ENCODE measurements at regions not wholly inside any gene's neighbourhood (a gene's known extent, or its start where the extent isn't known, plus 50 kb on each side); places are given as distances from the start of the nearest gene placed in this dataset.

DNA sequence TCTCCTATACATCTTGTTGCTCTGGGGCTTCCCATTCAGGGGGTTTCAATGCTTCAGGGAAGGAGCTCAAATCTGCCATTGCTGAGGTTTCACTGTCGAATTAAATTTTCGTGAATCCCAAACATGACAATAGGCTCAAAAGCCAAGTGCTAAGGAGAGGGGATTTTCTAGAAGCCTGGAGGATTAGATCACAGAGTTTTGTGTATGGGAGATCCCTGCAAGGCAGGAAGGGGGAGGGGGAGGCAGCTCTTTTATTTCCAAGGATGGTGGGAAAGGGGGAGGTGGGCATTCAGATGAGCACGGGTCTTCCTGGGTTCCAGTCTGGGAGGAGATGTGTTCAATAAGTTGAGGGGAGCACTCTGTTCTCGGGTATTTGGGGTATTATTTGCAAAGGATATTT lies 69.9 kb upstream of the DLG1 start:
- no peak overlapping the region for H3K4me3 ChIP-seq (ENCODE audit: low read depth, low read length)
- no peak for TF ChIP-seq CTCF (IDR thresholded peaks at IDR 0.05; ENCODE audit: control insufficient read depth, extremely low read depth, insufficient read depth)
- DNase-seq (ENCODE audit: low read depth), result no peak

GRCh38 chr3:197367081-197367780 lies 68.8 kb upstream of the DLG1 start:
- H3K4me3 ChIP-seq (ENCODE audit: low read depth, low read length), result no peak overlapping the region
- DNase-seq (ENCODE audit: low read depth), result no peak
- no peak for TF ChIP-seq CTCF (IDR thresholded peaks at IDR 0.05; ENCODE audit: control insufficient read depth, extremely low read depth, insufficient read depth)

GRCh38 chr3:197366301-197367044 lies 68.1 kb upstream of the DLG1 start:
- peak; percentile 48 for DNase-seq (ENCODE audit: low read depth)
- no peak for TF ChIP-seq CTCF (IDR thresholded peaks at IDR 0.05; ENCODE audit: control insufficient read depth, extremely low read depth, insufficient read depth)
- no peak overlapping the region for H3K4me3 ChIP-seq (ENCODE audit: low read depth, low read length)

- no peak for DNase-seq (ENCODE audit: low read depth)
- no peak for TF ChIP-seq CTCF (IDR thresholded peaks at IDR 0.05; ENCODE audit: control insufficient read depth, extremely low read depth, insufficient read depth)
- no peak overlapping the region for H3K4me3 ChIP-seq (ENCODE audit: low read depth, low read length)
These were observed 67.2 kb upstream of the DLG1 start for GRCh38 chr3:197365586-197365985.

GRCh38 chr3:197364410-197365071 lies 66.1 kb upstream of the DLG1 start:
- no peak for DNase-seq (ENCODE audit: low read depth)
- no peak overlapping the region for H3K4me3 ChIP-seq (ENCODE audit: low read depth, low read length)
- TF ChIP-seq CTCF (IDR thresholded peaks at IDR 0.05; ENCODE audit: control insufficient read depth, extremely low read depth, insufficient read depth), result no peak

- TF ChIP-seq CTCF (IDR thresholded peaks at IDR 0.05; ENCODE audit: control insufficient read depth, extremely low read depth, insufficient read depth), result no peak
- DNase-seq (ENCODE audit: low read depth), result no peak
- no peak overlapping the region for H3K4me3 ChIP-seq (ENCODE audit: low read depth, low read length)
These were observed 65.4 kb upstream of the DLG1 start for GRCh38 chr3:197363553-197364409.
